ENCODE measurements at regions not wholly inside any gene's neighbourhood (a gene's known extent, or its start where the extent isn't known, plus 50 kb on each side); places are given as distances from the start of the nearest gene placed in this dataset.
"Not testable (repeated sequence)": the region's sequence is repeated elsewhere in the genome, so short reads cannot be mapped to it uniquely, and the experiment has no call there.

GRCh38 chr19:37313335-37313627, 57.6 kb upstream of the ZNF527 start:
- Histone ChIP-seq H3K4me1 (replicated peaks; ENCODE audit: insufficient read depth) (no peaks in the 10 kb centered on the region), H3F3A (ENCODE audit: insufficient read depth, low read depth) (peaks cover 12% of the 10 kb centered on the region), H3K9me2 (ENCODE audit: insufficient read depth) (no peaks in the 10 kb centered on the region), H4K20me1 (ENCODE audit: insufficient read depth) (no peaks in the 10 kb centered on the region), H3K4me3 (no peak overlapping the region), H2AFZ (no peak overlapping the region), H3K79me2 (ENCODE audit: low read depth) (peaks cover 5% of the 10 kb centered on the region), H3K4me2 (no peak overlapping the region), H3K36me3 (ENCODE audit: low read depth) (no peaks in the 10 kb centered on the region), H3K9me3 (ENCODE audit: insufficient read depth, low read depth) (no peaks in the 10 kb centered on the region; the same call in 1 of the 2 replicates), H3K27me3 (ENCODE audit: insufficient read depth, low read depth) (no peaks in the 10 kb centered on the region), H3K27ac (no peak overlapping the region)
- TF ChIP-seq CTCF (conservative IDR thresholded peaks at IDR 0.05) (no peak), EZH2 (IDR thresholded peaks at IDR 0.05; ENCODE audit: low read depth) (no peak)
- intact Hi-C loops (cut with micrococcal nuclease; ENCODE audit: unreplicated experiment): no loop called here
- no peak for DNase-seq
- CTCF ChIA-PET: interaction anchor here (0.7 kb wide), 1 partner anchor 281 kb away, joined by 3 read pairs; no protein-coding TSS in a partner anchor
- BruUV-seq (replicated peaks): no TSS peak
- POLR2A ChIA-PET (ENCODE audit: unreplicated experiment): no interaction called here

- CTCF ChIA-PET: interaction anchor here (0.6 kb wide), 1 partner anchor 572 kb away, joined by 3 read pairs; no protein-coding TSS in a partner anchor
- no TSS peak for BruUV-seq (replicated peaks)
Measured at GRCh38 chr19:37317403-37318209, 53.3 kb upstream of the ZNF527 start.

DNA sequence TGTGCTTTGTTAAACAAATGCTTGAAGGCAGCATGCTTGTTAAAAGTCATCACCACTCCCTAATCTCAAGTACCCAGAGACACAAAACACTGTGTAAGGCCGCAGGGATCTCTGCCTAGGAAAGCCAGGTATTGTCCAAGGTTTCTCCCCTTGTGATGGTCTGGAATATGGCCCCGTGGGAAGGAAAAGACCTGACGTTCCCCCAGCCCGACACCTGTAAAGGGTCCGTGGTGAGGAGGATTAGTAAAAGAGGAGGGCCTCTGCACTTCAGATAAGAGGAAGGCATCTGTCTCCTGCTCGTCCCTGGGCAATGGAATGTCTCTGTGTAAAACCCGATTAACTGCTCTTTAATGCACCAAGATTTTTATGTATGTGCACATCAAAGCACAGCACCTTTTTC, 49.9 kb upstream of the ZNF527 start:
- DNase-seq; H3K4me3 ChIP-seq; H3K9me2 ChIP-seq (ENCODE audit: insufficient read depth); H3K27me3 ChIP-seq (ENCODE audit: insufficient read depth, low read depth); BruUV-seq (replicated peaks); POLR2A ChIA-PET (ENCODE audit: unreplicated experiment); H3K27ac ChIP-seq; H3K9me3 ChIP-seq (ENCODE audit: insufficient read depth, low read depth); H3K4me1 ChIP-seq (replicated peaks; ENCODE audit: insufficient read depth); H3K36me3 ChIP-seq (ENCODE audit: low read depth); H3K4me2 ChIP-seq; H2AFZ ChIP-seq; CTCF ChIA-PET; intact Hi-C loops (cut with micrococcal nuclease; ENCODE audit: unreplicated experiment); H4K20me1 ChIP-seq (ENCODE audit: insufficient read depth): not testable (repeated sequence)
- Histone ChIP-seq H3K79me2 (ENCODE audit: low read depth) (peaks cover 49% of the 10 kb centered on the region), H3F3A (ENCODE audit: insufficient read depth, low read depth) (peaks cover 12% of the 10 kb centered on the region)

More at GRCh38 chr19:37317403-37318209, 53.3 kb upstream of the ZNF527 start:
- Histone ChIP-seq H3K9me3 (ENCODE audit: insufficient read depth, low read depth) (no peaks in the 10 kb centered on the region; the same call in 1 of the 2 replicates), H2AFZ (peak overlapping the region; percentile 94), H4K20me1 (ENCODE audit: insufficient read depth) (no peaks in the 10 kb centered on the region), H3K9me2 (ENCODE audit: insufficient read depth) (no peaks in the 10 kb centered on the region), H3K79me2 (ENCODE audit: low read depth) (peaks cover 47% of the 10 kb centered on the region), H3F3A (ENCODE audit: insufficient read depth, low read depth) (peaks cover 12% of the 10 kb centered on the region), H3K4me3 (peak overlapping the region; percentile 79), H3K27me3 (ENCODE audit: insufficient read depth, low read depth) (no peaks in the 10 kb centered on the region), H3K36me3 (ENCODE audit: low read depth) (0 out of 2 replicates have a peak, but pooled peaks cover 6% of the 10 kb centered on the region), H3K27ac (peak overlapping the region; percentile 80), H3K4me1 (replicated peaks; ENCODE audit: insufficient read depth) (no peaks in the 10 kb centered on the region; the same call in 1 of the 2 replicates), H3K4me2 (peak overlapping the region; percentile 84)
- TF ChIP-seq CTCF (conservative IDR thresholded peaks at IDR 0.05) (0 out of 2 replicates have a peak, but pooled peaks have one; percentile 15), EZH2 (IDR thresholded peaks at IDR 0.05; ENCODE audit: low read depth) (no peak)
- DNase-seq: peak; percentile 94 to 98
- intact Hi-C loops (cut with micrococcal nuclease; ENCODE audit: unreplicated experiment): loop anchor here (2.0 kb wide), 1 partner anchor 53 kb away; the partner anchor contains the start of gene ZNF527
- POLR2A ChIA-PET (ENCODE audit: unreplicated experiment): interaction anchor here (0.6 to 0.7 kb wide), 2 partner anchors 66 to 1093 kb away, joined by 4 to 6 read pairs; no protein-coding TSS in a partner anchor
